ENCODE measurements at regions not wholly inside any gene's neighbourhood (a gene's known extent, or its start where the extent isn't known, plus 50 kb on each side); places are given as distances from the start of the nearest gene placed in this dataset.

DNA sequence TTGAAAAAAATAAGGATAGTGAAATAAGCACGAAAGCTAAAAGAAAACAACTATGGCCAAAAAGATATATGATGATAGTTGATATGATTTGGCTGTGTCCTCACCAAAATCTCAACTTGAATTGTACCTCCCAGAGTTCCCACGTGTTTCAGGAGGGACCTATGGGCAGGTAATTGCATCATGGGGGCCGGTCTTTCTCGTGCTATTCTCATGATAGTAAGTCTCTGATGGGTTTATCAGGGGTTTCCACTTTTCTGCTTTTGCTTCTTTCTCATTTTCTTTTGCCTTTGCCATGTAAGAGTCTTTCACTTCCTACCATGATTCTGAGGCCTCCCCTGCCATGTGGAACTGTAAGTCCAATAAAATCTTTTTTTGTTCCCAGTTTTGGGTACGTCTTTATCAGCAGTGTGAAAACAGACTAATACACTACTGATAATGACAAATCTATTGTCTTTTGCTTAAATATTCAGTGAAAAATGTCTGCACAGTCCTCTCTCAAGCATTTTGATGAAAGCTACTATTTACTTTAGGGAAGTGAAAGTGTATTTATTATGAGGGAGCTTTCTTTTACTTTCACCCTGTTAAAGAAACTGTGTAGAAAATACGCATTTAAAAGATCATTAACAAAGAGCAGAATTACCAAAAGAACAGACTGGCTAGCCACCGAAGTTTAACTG, 389.1 kb downstream of the HTR1B start:
- DNase-seq (ENCODE audit: low read depth in 2 of 2) = no peak

DNA sequence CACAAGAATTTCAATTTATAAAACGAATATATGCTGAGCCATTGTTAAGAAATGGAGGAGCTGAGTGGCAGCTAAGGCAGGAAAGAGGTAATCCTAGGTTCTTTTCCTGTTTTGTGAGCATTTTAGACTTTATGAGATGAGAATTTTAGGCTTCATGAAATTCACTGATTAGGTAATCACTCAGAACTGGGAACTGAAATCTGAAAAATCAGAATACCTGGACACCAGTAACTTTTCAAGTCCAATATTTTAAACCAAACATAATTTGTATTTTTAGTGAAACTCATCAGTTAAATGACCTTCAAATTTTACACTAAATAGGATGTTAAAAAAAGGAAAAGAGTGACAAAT, 389.9 kb downstream of the HTR1B start:
- DNase-seq (ENCODE audit: low read depth in 2 of 2) = no peak

DNA sequence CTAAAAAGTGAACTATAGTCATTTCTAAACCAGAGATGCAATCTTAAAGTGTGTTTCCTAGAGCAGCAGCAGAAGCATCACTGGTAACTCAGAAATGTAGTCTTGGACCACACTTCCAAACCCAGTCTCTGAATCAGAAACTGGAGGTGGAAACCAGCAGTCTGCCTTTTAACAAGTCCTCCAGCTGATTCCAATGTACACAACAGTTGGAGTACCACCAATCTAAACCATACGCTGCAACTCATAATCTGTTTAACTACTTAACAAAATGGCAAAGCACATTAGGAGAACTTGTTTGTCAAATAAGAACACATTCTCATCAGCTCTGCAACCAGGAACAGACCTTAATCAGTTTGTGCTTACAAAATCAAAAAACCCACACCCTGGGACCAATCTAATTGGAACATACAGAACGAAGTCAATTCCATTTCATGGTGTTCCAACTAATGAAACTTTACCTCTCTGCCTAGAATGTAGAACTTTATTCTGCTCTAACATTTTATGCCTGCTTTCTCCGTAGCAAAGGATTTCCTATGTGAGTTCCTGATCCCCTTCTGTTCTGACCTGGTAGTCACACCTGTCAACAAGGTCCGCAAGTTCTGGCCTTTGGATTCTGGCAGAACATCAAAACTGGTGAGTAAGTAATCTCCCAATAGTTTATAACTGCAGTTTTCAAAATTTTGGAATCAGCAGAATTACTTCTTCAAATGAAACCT, 390.4 kb downstream of the HTR1B start:
- DNase-seq (ENCODE audit: low read depth in 2 of 2) = peak in 1 of 2 donors; percentile 11

DNA sequence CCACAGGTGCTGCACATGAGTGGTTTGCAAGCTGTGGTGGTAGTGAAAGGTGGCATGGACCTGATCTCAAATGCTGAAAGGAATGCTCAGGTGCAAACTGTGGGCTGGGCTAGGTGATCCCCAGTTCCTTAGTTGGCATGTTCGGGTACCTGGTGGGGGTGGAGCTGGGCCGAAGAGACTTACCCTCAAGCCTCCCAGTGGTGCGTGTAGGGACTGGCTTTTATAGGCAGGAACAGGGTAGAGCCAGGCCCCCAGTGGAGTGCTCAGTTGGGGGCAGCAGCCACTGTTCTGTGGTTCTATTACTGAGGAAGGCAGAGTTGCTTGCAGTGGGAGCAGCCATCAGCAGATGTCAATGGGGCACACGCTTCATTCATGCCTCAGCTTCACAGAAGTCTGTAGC, 399.8 kb downstream of the HTR1B start:
- no peak for DNase-seq (ENCODE audit: low read depth in 2 of 2)

DNA sequence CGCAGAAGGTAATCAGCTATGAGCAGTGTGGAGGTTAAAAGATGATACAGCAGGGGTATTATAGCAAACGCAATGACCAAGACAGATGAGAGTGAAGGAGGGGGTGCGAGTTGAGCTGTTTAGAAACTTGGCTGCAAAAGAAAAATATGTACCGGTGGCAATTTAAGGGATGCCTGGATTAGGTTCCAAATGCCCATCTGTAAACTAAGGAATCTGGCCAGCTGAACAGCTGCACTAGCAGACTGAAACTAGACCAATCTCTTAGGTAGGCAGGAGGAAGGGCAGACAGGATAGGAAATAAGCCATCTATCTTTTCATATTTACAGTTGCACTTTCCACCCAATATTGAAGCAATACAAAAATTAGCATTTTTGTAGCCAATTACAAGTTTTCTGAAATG, 407.6 kb downstream of the HTR1B start:
- DNase-seq (ENCODE audit: low read depth in 2 of 2) = no peak

DNA sequence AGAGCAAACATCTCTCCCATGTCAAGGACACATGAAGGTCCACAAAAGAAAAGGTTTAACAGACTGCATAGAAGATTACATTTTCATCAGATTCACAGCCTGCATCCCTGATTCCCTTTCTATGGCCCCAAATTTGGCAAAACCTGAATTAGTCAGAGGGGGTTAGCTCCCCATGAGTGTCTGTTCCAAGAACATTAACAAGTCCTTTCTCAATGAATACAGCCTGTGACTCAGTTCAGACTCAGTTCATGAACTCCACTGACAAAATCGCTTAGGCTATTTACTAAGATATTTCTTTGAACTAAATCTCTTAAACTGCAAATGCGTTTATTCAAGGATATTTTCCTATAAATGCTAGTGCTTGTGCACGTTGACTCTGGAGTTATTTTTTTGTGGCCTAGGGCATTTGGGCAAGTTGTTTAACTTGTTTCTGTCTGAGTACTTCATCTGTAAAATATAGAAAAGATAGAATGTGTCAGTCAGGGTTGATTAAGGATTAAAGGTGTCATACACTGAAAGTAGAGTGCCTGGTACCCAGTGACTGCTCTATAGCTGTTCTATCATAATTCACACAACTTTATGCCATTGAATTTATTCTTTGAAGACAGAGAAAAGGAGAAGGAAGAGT, 422.6 kb downstream of the HTR1B start:
- no peak for DNase-seq (ENCODE audit: low read depth in 2 of 2)

DNA sequence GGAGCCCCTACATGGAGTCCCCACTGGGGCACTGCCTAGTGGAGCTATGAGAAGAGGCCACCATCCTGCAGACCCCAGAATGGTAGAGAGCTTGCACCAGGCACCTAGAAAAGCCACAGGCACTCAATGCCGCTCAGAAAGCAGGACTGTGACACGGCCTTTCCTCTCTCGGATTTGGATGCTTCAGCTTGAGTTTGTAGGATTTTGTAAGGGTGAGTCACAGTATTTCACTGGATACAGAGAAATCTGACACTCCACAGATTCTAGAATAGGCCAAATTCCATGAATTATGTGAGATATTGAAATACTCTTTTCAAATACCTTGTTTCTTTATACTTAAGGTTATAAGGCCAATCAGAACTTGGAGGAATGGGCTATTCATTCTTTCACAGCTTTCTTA, 424.5 kb downstream of the HTR1B start:
- no peak for DNase-seq (ENCODE audit: low read depth in 2 of 2)

DNA sequence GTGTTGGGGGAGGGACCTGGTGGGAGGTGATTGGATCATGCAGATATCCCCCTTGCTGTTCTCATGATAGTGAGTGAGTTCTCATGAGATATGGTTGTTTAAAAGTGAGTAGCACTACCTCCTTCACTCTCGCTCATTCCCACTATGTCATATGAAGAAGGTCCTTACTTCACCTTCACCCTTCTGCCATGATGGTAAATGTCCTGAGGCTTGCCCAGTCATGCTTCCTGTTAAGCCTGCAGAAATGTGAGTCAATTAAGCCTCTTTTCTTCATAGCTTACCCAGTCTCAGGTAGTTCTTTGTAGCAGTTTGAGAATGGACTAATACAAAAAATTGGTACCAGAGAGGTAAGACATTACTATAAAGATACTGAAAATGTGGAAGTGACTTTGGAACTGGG, 425.9 kb downstream of the HTR1B start:
- DNase-seq (ENCODE audit: low read depth in 2 of 2) = no peak

DNA sequence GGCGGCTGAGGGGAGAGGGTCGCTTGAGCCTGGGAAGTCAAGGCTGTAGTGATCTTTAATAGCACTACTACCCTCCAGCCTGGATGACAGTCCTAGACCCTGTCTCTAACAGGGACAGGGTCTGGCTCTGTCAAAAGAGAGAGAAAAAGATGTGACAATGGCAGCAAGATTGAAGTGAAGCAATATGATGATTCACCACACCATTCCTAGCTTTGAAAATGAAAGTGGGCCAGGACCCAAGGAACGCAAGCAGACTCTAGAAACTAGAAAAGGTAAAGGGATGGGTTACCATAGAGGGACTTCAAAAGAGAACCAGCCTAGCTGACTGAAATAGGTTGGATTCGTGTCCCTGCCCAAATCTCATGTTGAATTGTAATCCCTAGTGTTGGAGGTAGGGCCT, 426.9 kb downstream of the HTR1B start:
- no peak for DNase-seq (ENCODE audit: low read depth in 2 of 2)

DNA sequence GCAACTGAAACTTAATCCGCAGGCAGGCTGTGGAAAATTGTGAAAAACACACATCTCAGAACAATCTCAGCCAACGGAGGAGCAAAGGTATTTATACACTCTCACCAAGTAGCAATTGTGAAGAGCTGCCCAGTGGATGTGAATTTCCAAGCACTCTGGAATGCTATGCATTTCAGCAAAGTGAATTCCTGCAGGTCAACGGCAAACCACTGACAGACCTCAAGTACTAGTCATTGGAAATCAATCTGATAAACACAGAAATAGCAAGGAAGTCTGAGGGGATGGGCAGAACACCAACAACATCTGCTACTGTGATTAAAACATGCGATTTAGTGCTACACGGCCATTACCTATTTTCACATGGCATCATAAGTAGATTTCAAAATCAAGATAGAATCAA, 429.1 kb downstream of the HTR1B start:
- DNase-seq (ENCODE audit: low read depth in 2 of 2) = no peak

DNA sequence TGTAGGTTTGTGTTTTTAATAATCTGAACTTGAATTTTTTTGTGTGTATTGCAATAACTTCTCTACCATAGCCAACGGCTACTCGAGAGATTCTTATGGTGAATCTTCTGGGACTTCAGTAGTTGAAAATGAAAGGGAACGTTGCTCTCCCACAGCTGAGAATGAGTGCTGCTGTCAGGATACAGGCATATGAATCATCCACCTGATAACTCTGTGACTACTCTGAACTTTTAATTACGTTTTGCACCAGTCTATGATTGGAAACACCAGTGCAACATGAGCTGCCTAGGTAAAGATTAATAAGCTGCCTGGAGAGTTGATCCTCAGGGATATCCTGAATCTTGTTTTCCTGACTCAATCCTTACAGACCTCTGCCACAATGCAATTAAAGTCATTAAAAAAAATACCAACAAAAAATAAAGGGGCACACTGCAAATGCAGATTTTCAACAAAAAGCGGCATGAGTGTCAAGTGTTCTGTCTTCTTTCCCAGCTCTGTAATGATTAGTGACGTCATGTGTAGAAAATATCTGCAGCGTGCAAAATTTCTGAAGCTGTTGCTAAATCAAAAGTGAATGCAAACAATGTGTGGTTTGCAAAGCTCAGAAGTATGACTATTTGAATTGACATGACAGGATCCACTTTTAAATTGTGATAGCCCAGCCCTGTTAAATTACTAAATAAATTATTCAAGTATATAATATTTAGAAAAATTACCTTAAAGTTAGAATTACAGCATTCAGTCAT, 432.2 kb downstream of the HTR1B start:
- no peak for DNase-seq (ENCODE audit: low read depth in 2 of 2)

DNA sequence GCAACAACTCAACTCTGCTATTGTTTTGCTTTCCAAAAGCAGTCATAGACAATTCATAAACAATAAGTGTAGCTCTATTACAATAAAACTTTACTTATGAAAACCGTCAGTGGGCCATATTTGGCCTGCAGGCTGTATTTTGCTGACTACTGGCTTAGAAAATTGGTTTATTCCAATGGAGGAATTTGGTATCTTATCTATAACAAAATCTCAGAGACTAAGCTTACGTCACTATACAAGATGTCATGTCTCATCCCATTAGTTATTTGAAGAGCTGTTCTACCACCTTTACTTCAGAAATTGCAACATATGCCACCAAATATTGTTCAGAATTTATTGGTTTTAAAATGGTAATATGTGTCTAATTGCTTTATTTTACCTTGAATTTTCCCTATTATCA, 436.9 kb downstream of the HTR1B start:
- no peak for DNase-seq (ENCODE audit: low read depth in 2 of 2)

DNA sequence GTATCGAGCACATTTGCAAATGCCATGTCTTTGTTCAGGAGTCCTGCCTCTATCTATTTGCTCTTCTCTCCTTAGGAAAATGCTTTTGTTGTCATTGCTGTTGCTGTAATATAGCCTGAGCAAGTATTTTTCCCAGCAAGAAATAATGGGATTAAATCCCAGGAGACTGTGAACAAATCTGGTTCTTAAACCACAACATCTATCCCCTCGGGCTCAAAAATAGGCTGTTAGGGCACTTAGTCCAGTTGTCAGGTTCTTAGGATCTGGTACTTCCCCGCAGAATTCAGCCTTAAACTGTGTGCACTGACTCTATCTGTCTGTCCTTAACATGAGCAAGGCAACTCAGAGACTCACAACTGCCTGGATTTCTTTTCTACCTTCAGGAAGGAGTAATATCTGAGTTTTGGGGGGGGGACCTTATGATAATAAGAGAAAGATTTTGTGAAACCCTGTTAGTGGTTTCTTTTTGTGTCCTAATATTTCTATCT, 437.5 kb downstream of the HTR1B start:
- DNase-seq (ENCODE audit: low read depth in 2 of 2) = no peak

DNA sequence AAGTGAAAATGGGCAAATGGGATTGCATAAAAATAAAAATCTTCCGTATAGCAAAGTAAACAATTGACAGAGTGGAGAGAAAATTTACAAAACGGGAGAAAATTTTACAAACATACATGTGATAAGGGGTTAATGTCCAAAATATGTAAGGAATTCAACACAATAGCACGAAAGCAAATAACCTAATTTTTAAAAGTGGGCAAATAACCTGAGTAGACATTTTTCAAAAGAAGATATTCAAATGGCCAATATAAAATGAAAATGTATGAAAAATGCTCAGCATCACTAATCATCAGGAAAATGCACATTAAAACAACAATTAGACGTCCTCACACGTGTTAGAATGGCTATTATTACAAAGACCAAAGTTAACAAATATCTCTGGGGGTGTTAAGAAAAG, 441.5 kb downstream of the HTR1B start:
- no peak for DNase-seq (ENCODE audit: low read depth in 2 of 2)

DNA sequence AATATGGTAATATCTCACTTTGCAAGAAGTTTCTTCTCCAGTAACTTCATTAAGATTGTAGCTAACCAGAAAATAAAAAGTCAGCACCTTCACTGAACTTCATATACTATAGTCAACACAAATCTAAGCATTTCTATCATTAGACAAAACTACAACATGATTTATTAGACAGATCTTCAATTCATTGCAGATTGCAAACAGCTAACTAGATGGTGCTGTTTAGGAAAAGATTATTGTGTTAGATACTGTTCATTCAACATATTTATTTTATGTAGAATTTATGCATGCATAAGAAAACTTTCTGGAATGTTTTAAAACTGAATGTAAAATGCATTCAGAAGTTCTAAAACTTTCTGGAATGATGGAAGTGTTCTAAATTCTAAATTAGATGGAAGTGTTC, 442.1 kb downstream of the HTR1B start:
- DNase-seq (ENCODE audit: low read depth in 2 of 2) = no peak

DNA sequence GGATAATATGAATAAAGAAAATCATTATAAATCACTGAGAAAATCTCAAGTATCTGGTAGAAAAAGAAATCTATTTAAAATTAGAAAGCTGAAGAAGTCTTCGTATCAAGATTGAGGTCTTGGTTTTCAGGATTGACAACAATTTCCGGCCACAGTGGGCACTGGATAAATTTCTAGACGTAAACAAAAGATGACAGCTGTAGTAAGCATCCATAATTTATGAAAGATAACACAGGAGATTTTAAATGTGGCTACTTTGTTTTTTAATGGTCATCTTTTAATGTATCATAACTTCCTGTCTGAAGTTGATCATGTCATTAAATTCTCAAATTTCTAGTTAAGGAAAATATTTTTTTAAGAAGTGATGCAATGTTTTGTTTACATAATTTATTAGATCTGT, 444.2 kb downstream of the HTR1B start:
- no peak for DNase-seq (ENCODE audit: low read depth in 2 of 2)

DNA sequence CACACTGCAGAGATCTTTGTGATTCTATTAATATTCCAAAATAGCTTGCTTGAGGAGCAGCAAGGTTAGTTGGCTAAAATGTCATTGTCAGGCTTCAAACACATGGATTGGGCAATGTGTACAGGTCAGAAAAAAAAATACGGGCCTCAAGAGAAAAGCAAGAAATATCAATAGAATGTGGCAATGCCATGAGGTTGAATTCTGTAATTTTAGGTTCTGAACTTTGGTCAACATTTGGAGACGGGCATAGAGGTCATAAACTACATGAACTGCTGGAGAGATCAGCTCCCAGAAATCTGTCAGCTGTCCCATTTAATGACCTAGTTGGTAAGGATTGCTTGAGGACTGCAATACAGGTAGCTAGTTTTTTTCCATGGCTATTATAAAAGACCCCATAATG, 445.8 kb downstream of the HTR1B start:
- no peak for DNase-seq (ENCODE audit: low read depth in 2 of 2)

DNA sequence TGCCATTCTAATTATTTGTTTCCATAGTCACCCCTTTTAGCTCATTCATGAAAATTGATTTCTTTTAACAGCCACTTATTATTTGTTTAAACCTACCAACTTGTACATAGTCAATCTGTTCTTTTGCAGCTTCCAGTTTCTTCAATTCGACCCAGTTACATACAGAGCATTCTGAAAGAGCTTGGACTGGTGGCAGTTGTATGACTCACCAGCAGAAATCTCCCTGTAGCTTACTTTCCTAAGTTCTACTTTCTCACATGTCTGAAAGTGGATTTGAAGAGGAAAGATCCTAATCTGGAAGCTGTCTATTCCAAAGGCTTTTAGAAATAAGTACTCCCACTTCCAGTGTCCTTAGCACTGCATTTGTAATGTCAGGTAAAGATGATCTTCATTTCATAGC, 447.9 kb downstream of the HTR1B start:
- peak in 1 of 2 donors; percentile 30 for DNase-seq (ENCODE audit: low read depth in 2 of 2)

DNA sequence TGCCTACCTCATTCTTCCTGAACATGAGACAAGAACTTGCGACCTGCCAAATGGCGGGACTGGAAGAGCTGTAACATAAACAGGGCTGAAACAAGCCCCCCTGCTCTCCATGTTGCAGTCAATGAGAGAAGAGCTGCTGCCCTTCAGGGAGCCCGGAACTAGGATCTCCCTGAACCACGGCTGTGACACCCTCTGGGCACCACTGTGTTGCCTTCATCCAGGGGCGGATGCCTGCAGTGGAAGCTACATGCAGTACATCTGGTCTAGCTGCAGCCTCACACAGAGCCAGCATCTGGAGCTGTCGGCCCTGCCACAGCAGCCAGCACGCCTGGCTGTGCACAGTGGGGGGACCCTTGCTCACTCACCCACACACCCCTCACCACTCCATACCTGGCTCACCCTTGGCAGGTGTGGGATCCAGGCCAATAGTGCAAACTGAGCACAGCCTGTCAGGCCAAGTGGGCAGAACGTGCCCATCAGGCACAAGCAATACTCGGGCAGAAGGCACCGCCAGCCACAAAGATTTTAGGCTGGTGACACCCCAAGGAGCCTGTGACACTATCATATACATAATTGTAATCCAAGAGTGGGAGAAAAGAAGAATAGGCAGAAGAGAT, 451.3 kb downstream of the HTR1B start:
- DNase-seq (ENCODE audit: low read depth in 2 of 2) = no peak

DNA sequence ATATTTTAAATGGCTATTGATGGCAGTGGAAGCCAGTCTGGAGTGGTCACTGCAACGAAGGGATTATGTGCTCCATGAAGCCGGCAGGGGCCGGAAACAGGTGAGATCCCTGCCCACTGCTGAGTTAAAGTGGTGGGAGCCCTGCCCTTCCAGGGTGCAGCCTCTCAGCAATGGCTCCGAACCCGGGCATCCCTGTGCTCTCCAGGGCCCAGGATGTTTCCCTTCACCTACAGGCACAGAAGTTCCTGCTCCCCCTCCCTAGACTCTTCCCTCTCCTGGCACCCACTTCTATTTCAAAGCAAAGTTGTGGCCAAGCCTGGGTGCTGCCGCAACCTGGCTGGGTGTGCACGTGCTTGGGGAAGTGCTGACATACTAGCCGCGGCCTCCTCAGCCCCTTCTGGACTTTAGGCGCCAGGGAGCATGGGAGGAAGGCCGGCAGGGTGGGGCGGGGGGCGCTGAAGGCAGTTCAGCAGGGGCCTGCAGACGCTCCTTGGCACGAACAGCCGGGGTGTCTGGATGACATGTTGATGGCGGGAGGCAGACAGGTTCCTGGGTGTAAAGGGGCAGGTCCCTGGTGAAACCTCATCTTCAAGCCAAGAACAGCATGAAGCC, 452.3 kb downstream of the HTR1B start:
- no peak for DNase-seq (ENCODE audit: low read depth in 2 of 2)

DNA sequence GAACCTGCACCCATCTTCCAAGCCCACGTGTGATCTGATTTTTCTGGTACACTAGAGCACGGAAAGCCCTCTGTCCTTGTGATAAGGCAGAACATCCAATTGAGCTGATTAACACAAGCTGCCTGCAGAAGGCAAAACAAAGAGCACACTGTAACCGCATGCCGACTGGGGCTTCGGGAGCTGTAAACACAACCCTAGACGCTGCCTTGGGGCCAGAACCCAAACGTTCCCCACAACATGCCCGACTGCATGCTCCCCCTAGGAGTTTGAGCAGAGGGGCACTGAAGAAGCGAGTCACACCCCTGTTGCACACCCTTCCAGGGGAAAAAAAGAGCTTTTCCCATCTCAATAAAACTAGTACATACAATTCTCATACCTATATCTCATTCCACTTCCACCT, 470.7 kb downstream of the HTR1B start:
- DNase-seq (ENCODE audit: low read depth in 2 of 2) = no peak

Data from dermis microvascular lymphatic vessel endothelial cell (primary cell).